H1 (cell line): ENCODE measurements at regions not wholly inside any gene's neighbourhood (a gene's known extent, or its start where the extent isn't known, plus 50 kb on each side); places are given as distances from the start of the nearest gene placed in this dataset.
"Not testable (repeated sequence)": the region's sequence is repeated elsewhere in the genome, so short reads cannot be mapped to it uniquely, and the experiment has no call there.

Experiments used
- CTCF ChIA-PET: fragments of 300-600 bp; sonication (Branson Sonifier 250); formaldehyde crosslinking; loops from one replicate; lab custom pipeline; 2021; ENCODE audit not compliant: partially characterized antibody; lab: Charles Lee
- POLR2A ChIA-PET: fragments of 300-600 bp; sonication (Branson Sonifier 250); formaldehyde crosslinking; loops from one replicate; lab custom pipeline; 2021; ENCODE audit warnings: inconsistent platforms; ENCODE audit not compliant: partially characterized antibody; lab: Charles Lee
- DNase-seq, 2 experiments: peaks; one replicate each; pipeline versions ENCODE4 v3.0.0 to v3.0.0-alpha.2; 2010 to 2022; ENCODE audit warnings: low spot score in 2 of 2, low read depth in 1 of 2, mixed read lengths in 1 of 2
- FAIRE-seq: peaks from 2 replicates; lab custom pipeline; 2011; peaks lifted over from hg19 to GRCh38; lab: Jason Lieb, UNC
- H2AFZ ChIP-seq: 2 replicates; pipeline ENCODE4 v1.8.1; 2012; ENCODE audit warnings: low read length, inconsistent platforms
- H2AK5ac ChIP-seq: 2 replicates; pipeline ENCODE4 v1.6.1; 2013; ENCODE audit warnings: low read depth, low read length
- H2BK120ac ChIP-seq: replicated peaks from 2 replicates; pipeline ENCODE3; 2013; ENCODE audit warnings: low read depth, low read length, inconsistent platforms
- H2BK12ac ChIP-seq: 2 replicates; pipeline ENCODE4 v1.6.1; 2013; ENCODE audit warnings: low read depth, low read length
- H2BK15ac ChIP-seq: 2 replicates; pipeline ENCODE4 v1.6.1; 2013; ENCODE audit warnings: low read length
- H2BK20ac ChIP-seq: 2 replicates; pipeline ENCODE4 v1.6.1; 2013; ENCODE audit warnings: low read length
- H2BK5ac ChIP-seq: 2 replicates; pipeline ENCODE4 v1.6.1; 2013; ENCODE audit warnings: low read depth, low read length
- H3K14ac ChIP-seq: 2 replicates; pipeline ENCODE4 v1.6.1; 2013; ENCODE audit warnings: inconsistent platforms; ENCODE audit not compliant: insufficient read length
- H3K18ac ChIP-seq: 2 replicates; pipeline ENCODE4 v1.6.1; 2013; ENCODE audit warnings: low read length; ENCODE audit errors: extremely low read depth
- H3K23ac ChIP-seq: 2 replicates; pipeline ENCODE4 v1.6.1; 2013; ENCODE audit warnings: inconsistent platforms; ENCODE audit not compliant: insufficient read length
- H3K23me2 ChIP-seq: 2 replicates; pipeline ENCODE4 v1.6.1; 2013; ENCODE audit warnings: low read depth, low read length
- H3K27ac ChIP-seq: 2 replicates; pipeline ENCODE4 v1.6.1; 2011; ENCODE audit warnings: low read depth, low read length, inconsistent platforms
- H3K27me3 ChIP-seq, 4 experiments: replicated peaks in 1 of 4; 1 replicate in 1 of 4; 2 replicates in 3 of 4; pipeline versions ENCODE4 v1.6.1 to v1.8.1; 2011 to 2013; ENCODE audit warnings: low read length in 3 of 4, mild to moderate bottlenecking in 3 of 4, inconsistent platforms in 2 of 4, mixed read lengths in 2 of 4, moderate library complexity in 1 of 4; ENCODE audit not compliant: control insufficient read depth in 3 of 4, insufficient read depth in 3 of 4; ENCODE audit errors: extremely low read depth in 1 of 4
- H3K36me3 ChIP-seq, 4 experiments: 2 replicates each; pipeline versions ENCODE4 v1.6.1 to v1.8.1; 2011 to 2013; ENCODE audit warnings: mild to moderate bottlenecking in 4 of 4, low read length in 3 of 4, moderate library complexity in 2 of 4, control low read depth in 1 of 4, inconsistent platforms in 1 of 4; ENCODE audit not compliant: insufficient read depth in 4 of 4, control insufficient read depth in 2 of 4
- H3K4ac ChIP-seq: replicated peaks from 2 replicates; pipeline ENCODE3; 2013; ENCODE audit warnings: low read length, low read depth, mixed read lengths, inconsistent platforms; ENCODE audit not compliant: insufficient read length
- H3K4me1 ChIP-seq, 4 experiments: replicated peaks in 1 of 4; 1 replicate in 1 of 4; 2 replicates in 3 of 4; pipeline versions ENCODE4 v1.6.1 to v1.8.1; 2011 to 2013; ENCODE audit warnings: low read length in 3 of 4, inconsistent platforms in 2 of 4, mixed read lengths in 1 of 4; ENCODE audit not compliant: insufficient read depth in 4 of 4, control insufficient read depth in 3 of 4
- H3K4me2 ChIP-seq, 2 experiments: 2 replicates each; pipeline versions ENCODE4 v1.6.1 to v1.8.1; 2011 to 2013; ENCODE audit warnings: low read depth in 2 of 2, low read length in 2 of 2, control low read depth in 1 of 2, inconsistent platforms in 1 of 2, mild to moderate bottlenecking in 1 of 2; ENCODE audit not compliant: insufficient read depth in 1 of 2
- H3K4me3 ChIP-seq, 4 experiments: fragments of 200-600, 300-600 bp in 1 of 4; sonication (generic), shearing (Covaris generic), sonication (Bioruptor Twin) in 1 of 4; 2 replicates each; pipeline versions ENCODE4 v1.5.1 to v1.8.1; 2011 to 2016; ENCODE audit warnings: low read length in 4 of 4, low read depth in 3 of 4, control low read depth in 2 of 4, inconsistent platforms in 2 of 4, mild to moderate bottlenecking in 2 of 4, mixed read lengths in 1 of 4, moderate library complexity in 1 of 4; ENCODE audit not compliant: insufficient read depth in 2 of 4; ENCODE audit errors: extremely low read depth in 1 of 4
- H3K56ac ChIP-seq: replicated peaks from 2 replicates; pipeline ENCODE3; 2013; ENCODE audit warnings: low read depth, mild to moderate bottlenecking, mixed read lengths, low read length, inconsistent platforms; ENCODE audit not compliant: insufficient read length
- H3K79me1 ChIP-seq: 2 replicates; pipeline ENCODE4 v1.6.1; 2013; ENCODE audit warnings: low read depth, low read length, control low read depth
- H3K79me2 ChIP-seq, 2 experiments: 2 replicates each; pipeline versions ENCODE4 v1.6.1 to v1.8.1; 2012 to 2013; ENCODE audit warnings: low read length in 2 of 2, mild to moderate bottlenecking in 2 of 2, inconsistent platforms in 1 of 2; ENCODE audit not compliant: insufficient read depth in 2 of 2, control insufficient read depth in 1 of 2
- H3K9ac ChIP-seq, 4 experiments: replicated peaks in 1 of 4; 1 replicate in 1 of 4; 2 replicates in 3 of 4; pipeline versions ENCODE4 v1.6.1 to v1.8.1; 2011 to 2013; ENCODE audit warnings: low read depth in 3 of 4, low read length in 3 of 4, control low read depth in 2 of 4, mild to moderate bottlenecking in 2 of 4, moderate library complexity in 2 of 4, inconsistent platforms in 1 of 4; ENCODE audit errors: extremely low read depth in 1 of 4
- H3K9me3 ChIP-seq, 2 experiments: 2 replicates each; pipeline versions ENCODE4 v1.6.1 to v1.8.1; 2012 to 2013; ENCODE audit warnings: mild to moderate bottlenecking in 2 of 2, moderate library complexity in 2 of 2, control low read depth in 1 of 2, inconsistent platforms in 1 of 2, low read depth in 1 of 2, low read length in 1 of 2, mixed read lengths in 1 of 2; ENCODE audit not compliant: insufficient read depth in 2 of 2
- H4K20me1 ChIP-seq, 2 experiments: replicated peaks in 1 of 2; 2 replicates each; pipeline versions ENCODE3 to v1.8.1; 2011 to 2013; ENCODE audit warnings: inconsistent platforms in 2 of 2, low read length in 2 of 2, mild to moderate bottlenecking in 1 of 2; ENCODE audit not compliant: insufficient read depth in 2 of 2, control insufficient read depth in 1 of 2
- H4K5ac ChIP-seq: 2 replicates; pipeline ENCODE4 v1.6.1; 2013; ENCODE audit warnings: low read length, low read depth, mixed read lengths, inconsistent platforms; ENCODE audit not compliant: insufficient read length
- H4K8ac ChIP-seq: 2 replicates; pipeline ENCODE4 v1.8.0; 2013; ENCODE audit warnings: mild to moderate bottlenecking, moderate library complexity, low read length, inconsistent platforms; ENCODE audit not compliant: insufficient read depth; ENCODE audit errors: extremely low read depth
- H4K91ac ChIP-seq: replicated peaks from 2 replicates; pipeline ENCODE3; 2013; ENCODE audit warnings: low read length, mixed read lengths, inconsistent platforms; ENCODE audit not compliant: insufficient read length
- CTCF ChIP-seq, 3 experiments: IDR thresholded peaks; 1 replicate in 2 of 3; 2 replicates in 1 of 3; pipeline versions ENCODE4 v1.5.1 to v1.6.1; 2011; ENCODE audit warnings: low read length in 3 of 3, mild to moderate bottlenecking in 3 of 3, inconsistent platforms in 2 of 3, low read depth in 1 of 3, moderate library complexity in 1 of 3; ENCODE audit not compliant: insufficient read depth in 1 of 3; ENCODE audit errors: control extremely low read depth in 1 of 3
- WGBS, 2 experiments: shearing (Covaris generic) in 1 of 2; methylation state at CpG; one replicate each; pipeline versions ENCODE4 v1.1.6 to v1.1.7; 2013 to 2015; ENCODE audit warnings: low lambda C conversion rate in 2 of 2, mixed read lengths in 2 of 2, inconsistent platforms in 1 of 2, low coverage in 1 of 2, missing lambda C conversion rate in 1 of 2; ENCODE audit not compliant: insufficient replicate concordance in 2 of 2, insufficient coverage in 1 of 2, insufficient read length in 1 of 2; ENCODE audit errors: extremely low coverage in 1 of 2, missing lambda C conversion rate in 1 of 2; 5-methylcytosine and 5-hydroxymethylcytosine counted together

GRCh38 chr20:28625112-28625511, 2632.4 kb upstream of the DEFB115 start:
- H3K79me1 ChIP-seq, H3K27ac ChIP-seq, FAIRE-seq, H2AFZ ChIP-seq, H3K27me3 ChIP-seq, H3K4me2 ChIP-seq, H2BK15ac ChIP-seq, H3K4me3 ChIP-seq, H2BK5ac ChIP-seq, DNase-seq, H4K5ac ChIP-seq, H2AK5ac ChIP-seq, H3K9ac ChIP-seq, H3K23me2 ChIP-seq, H3K23ac ChIP-seq, H2BK12ac ChIP-seq, CTCF ChIA-PET, H3K56ac ChIP-seq, H3K36me3 ChIP-seq, H2BK20ac ChIP-seq, POLR2A ChIA-PET, H3K18ac ChIP-seq, H3K79me2 ChIP-seq, H3K4ac ChIP-seq, H2BK120ac ChIP-seq, H3K14ac ChIP-seq, H4K91ac ChIP-seq, H4K20me1 ChIP-seq, H4K8ac ChIP-seq, H3K4me1 ChIP-seq: not testable (repeated sequence)
- peak in 1 of 3 experiments; percentile 13; a peak in 1 of 4 replicates for TF ChIP-seq CTCF (IDR thresholded peaks at IDR 0.05; ENCODE audit: control extremely low read depth in 1 of 3, insufficient read depth in 1 of 3, low read depth in 1 of 3, low read length in 3 of 3)
- peaks cover 23 to 41% of the 10 kb centered on the region in 2 experiments for H3K9me3 ChIP-seq
- WGBS, 2 experiments, result 55% methylated on average over 2 of the region's 2 CpGs; no CpG with 5 or more reads in 1 of the 2 experiments
